Transverse colon (tissue), 4 donors: ENCODE measurements at regions not wholly inside any gene's neighbourhood (a gene's known extent, or its start where the extent isn't known, plus 50 kb on each side); places are given as distances from the start of the nearest gene placed in this dataset.

Experiments used
- DNase-seq: peaks from one replicate; pipeline ENCODE4 v3.0.0-alpha.2; 2019
- H3K27ac ChIP-seq, 4 donors: fragments of 200-600 bp; sonication (generic); 2 replicates each; pipeline ENCODE4 v1.5.1; 2016 to 2018; ENCODE audit warnings: inconsistent platforms in 4 of 4
- H3K27me3 ChIP-seq: fragments of 200-600 bp; sonication (generic); 2 replicates; pipeline ENCODE4 v1.5.1; 2017; ENCODE audit warnings: inconsistent platforms
- H3K36me3 ChIP-seq, 4 donors: fragments of 200-600 bp; sonication (generic); 2 replicates each; pipeline ENCODE4 v1.5.1; 2017 to 2019; ENCODE audit warnings: inconsistent platforms in 4 of 4
- H3K4me1 ChIP-seq, 4 donors: fragments of 200-600 bp; sonication (generic); 2 replicates each; pipeline ENCODE4 v1.5.1; 2017 to 2020; ENCODE audit warnings: inconsistent platforms in 4 of 4
- H3K4me3 ChIP-seq, 4 donors: fragments of 200-600 bp; sonication (generic); 1 replicate in 1 of 4; 2 replicates in 3 of 4; pipeline versions ENCODE4 v1.5.1 to v1.6.1; 2017 to 2019; ENCODE audit warnings: inconsistent platforms in 4 of 4
- H3K9me3 ChIP-seq, 2 donors: fragments of 200-600 bp; sonication (generic); 2 replicates each; pipeline ENCODE4 v1.5.1; 2017 to 2019; ENCODE audit warnings: inconsistent platforms in 2 of 2
- CTCF ChIP-seq, 5 experiments: fragments of 200-600 bp in 3 of 5; fragments of 450-650 bp in 2 of 5; sonication (generic) in 3 of 5; IDR thresholded peaks; 1 replicate in 2 of 5; 2 replicates in 3 of 5; pipeline ENCODE4 v1.5.1; 2016 to 2017; ENCODE audit warnings: antibody characterized with exemption in 5 of 5, inconsistent platforms in 3 of 5, mild to moderate bottlenecking in 2 of 5, moderate library complexity in 1 of 5
- EP300 ChIP-seq: sonication (generic); formaldehyde crosslinking; IDR thresholded peaks from one replicate; pipeline ENCODE4 v1.6.1; 2017; ENCODE audit warnings: antibody characterized with exemption, low read depth
- POLR2A ChIP-seq: fragments of 450-650 bp; IDR thresholded peaks from one replicate; pipeline ENCODE4 v1.6.1; 2016; ENCODE audit warnings: antibody characterized with exemption, mild to moderate bottlenecking, moderate library complexity
- POLR2AphosphoS5 ChIP-seq, 3 donors: sonication (generic); formaldehyde crosslinking; IDR thresholded peaks; one replicate each; pipeline ENCODE4 v1.6.1; 2016; ENCODE audit warnings: antibody characterized with exemption in 3 of 3
- WGBS, 2 donors: methylation state at CpG; one replicate each; pipeline ENCODE4 v1.1.5; 2018; ENCODE audit warnings: low coverage in 1 of 2; 5-methylcytosine and 5-hydroxymethylcytosine counted together
- in situ Hi-C, 4 donors: fragments of 200-750 bp; cut with MboI; loops; one replicate each; pipeline versions ENCODE4 v1.15.0 to v1.15.1; 2017; ENCODE audit warnings: low sequenced_read_pairs in 3 of 4, low pct_ligation_motif_present in 1 of 4, low pct_unique_long_range_greater_than_20kb in 1 of 4
- intact Hi-C: fragments of 100-400 bp; cut with DNase I; formaldehyde crosslinking; loops from one replicate; pipeline ENCODE4 v1.15.1; 2023; ENCODE audit warnings: low total_unique reads

GRCh38 chr6:11633741-11634509 lies 96.4 kb downstream of the TMEM170B start:
- Histone ChIP-seq H3K27ac (no peak overlapping the region), H3K27me3 (no peaks in the 10 kb centered on the region), H3K4me3 (no peak overlapping the region), H3K4me1 (no peaks in the 10 kb centered on the region), H3K36me3 (no peaks in the 10 kb centered on the region), H3K9me3 (no peaks in the 10 kb centered on the region)
- WGBS, 2 donors, result 91 to 93% methylated on average over 4 to 11 of the region's 11 CpGs
- DNase-seq, result no peak
- in situ Hi-C loops, result loop anchor here in 2 of 4 donors (25.0 kb wide), 1 partner anchor 978 kb away; no protein-coding TSS in a partner anchor
- intact Hi-C loops, result no loop called here
- TF ChIP-seq CTCF (IDR thresholded peaks at IDR 0.05) (no peak), POLR2A (no peak), EP300 (no peak), POLR2AphosphoS5 (IDR thresholded peaks at IDR 0.05) (no peak)

GRCh38 chr6:11634948-11635347 lies 97.4 kb downstream of the TMEM170B start:
- in situ Hi-C loops (loop anchor here in 2 of 4 donors (25.0 kb wide), 1 partner anchor 977 kb away; no protein-coding TSS in a partner anchor), intact Hi-C loops (no loop called here)
- Histone ChIP-seq H3K36me3 (no peaks in the 10 kb centered on the region), H3K4me1 (no peaks in the 10 kb centered on the region), H3K9me3 (no peaks in the 10 kb centered on the region), H3K27me3 (no peaks in the 10 kb centered on the region), H3K27ac (no peak overlapping the region), H3K4me3 (no peak overlapping the region)
- TF ChIP-seq EP300, result no peak
- TF ChIP-seq CTCF (IDR thresholded peaks at IDR 0.05), result no peak
- TF ChIP-seq POLR2A, result no peak
- no peak for TF ChIP-seq POLR2AphosphoS5 (IDR thresholded peaks at IDR 0.05)
- DNase-seq, result no peak
- 86 to 88% methylated on average over 3 to 4 of the region's 4 CpGs for WGBS, 2 donors

GRCh38 chr6:11636121-11636520 lies 98.6 kb downstream of the TMEM170B start:
- Histone ChIP-seq H3K9me3 (no peaks in the 10 kb centered on the region), H3K4me1 (no peaks in the 10 kb centered on the region), H3K36me3 (no peaks in the 10 kb centered on the region), H3K4me3 (no peak overlapping the region), H3K27me3 (no peaks in the 10 kb centered on the region), H3K27ac (no peak overlapping the region)
- TF ChIP-seq POLR2AphosphoS5 (IDR thresholded peaks at IDR 0.05) (no peak), EP300 (no peak), POLR2A (no peak), CTCF (IDR thresholded peaks at IDR 0.05) (no peak)
- intact Hi-C loops, result no loop called here
- no peak for DNase-seq
- in situ Hi-C loops, result loop anchor here in 2 of 4 donors (25.0 kb wide), 1 partner anchor 976 kb away; no protein-coding TSS in a partner anchor
- 87 to 100% methylated on average over 1 to 5 of the region's 5 CpGs for WGBS, 2 donors

- no peaks in the 10 kb centered on the region for H3K9me3 ChIP-seq
- DNase-seq, result no peak
- no peaks in the 10 kb centered on the region for H3K36me3 ChIP-seq
- 40 to 55% methylated on average over 2 of the region's 2 CpGs for WGBS, 2 donors
- no peak overlapping the region for H3K27ac ChIP-seq
- in situ Hi-C loops, result loop anchor here in 2 of 4 donors (25.0 kb wide), 1 partner anchor 975 kb away; no protein-coding TSS in a partner anchor
- H3K27me3 ChIP-seq, result no peaks in the 10 kb centered on the region
- intact Hi-C loops, result no loop called here
- TF ChIP-seq CTCF (IDR thresholded peaks at IDR 0.05) (no peak), POLR2A (no peak), POLR2AphosphoS5 (IDR thresholded peaks at IDR 0.05) (no peak), EP300 (no peak)
- no peak overlapping the region for H3K4me3 ChIP-seq
- H3K4me1 ChIP-seq, result no peaks in the 10 kb centered on the region
These were observed 99.7 kb downstream of the TMEM170B start for GRCh38 chr6:11637266-11637665.
